ENCODE measurements at regions not wholly inside any gene's neighbourhood (a gene's known extent, or its start where the extent isn't known, plus 50 kb on each side); places are given as distances from the start of the nearest gene placed in this dataset.

DNA sequence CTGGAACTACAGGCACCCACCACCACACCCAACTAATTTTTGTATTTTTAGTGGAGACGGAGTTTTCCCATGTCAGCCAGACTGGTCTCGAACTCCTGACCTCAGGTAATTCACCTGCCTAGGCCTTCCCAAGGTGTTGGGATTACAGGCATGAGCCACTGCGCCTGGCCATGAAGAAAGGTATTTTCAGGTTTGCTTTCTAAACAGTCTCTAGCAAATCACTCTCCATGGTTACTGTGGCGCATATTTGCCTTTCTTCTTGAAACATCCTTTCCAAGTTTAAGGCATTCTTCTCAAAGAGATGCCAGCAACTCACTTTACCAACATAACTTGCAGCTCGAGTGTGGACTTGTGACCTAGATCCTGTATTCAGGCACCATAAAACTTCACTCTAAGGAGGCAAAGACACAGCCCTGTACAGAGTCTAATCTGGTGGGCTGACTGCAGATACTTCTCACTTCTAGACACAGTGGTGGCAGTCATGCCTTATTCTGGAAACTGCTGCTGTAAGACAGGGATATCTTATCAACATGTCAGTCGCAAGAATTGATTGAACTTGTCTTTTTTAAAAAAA, 461.4 kb upstream of the TSHZ3 start:
- FAIRE-seq (no peak), DNase-seq (ENCODE audit: low read depth in 1 of 2, low spot score in 2 of 2) (no peak)
- Histone ChIP-seq H3K18ac (ENCODE audit: extremely low read depth, low read length) (no peak overlapping the region), H2AFZ (ENCODE audit: low read length) (no peak overlapping the region; the same call in 1 of the 2 replicates), H3K4me1 (replicated peaks in 1 of 4; ENCODE audit: control insufficient read depth in 3 of 4, insufficient read depth in 4 of 4, low read length in 3 of 4) (peaks cover 0 to 2% (median 0%) of the 10 kb centered on the region in 4 experiments; a peak in 1 of 7 replicates), H3K9ac (replicated peaks in 1 of 4; ENCODE audit: extremely low read depth in 1 of 4, low read depth in 3 of 4, low read length in 3 of 4) (no peak overlapping the region), H2BK15ac (ENCODE audit: low read length) (no peak overlapping the region), H2AK5ac (ENCODE audit: low read depth, low read length) (no peak overlapping the region), H4K5ac (ENCODE audit: insufficient read length, low read depth, low read length) (no peak overlapping the region), H3K27me3 (replicated peaks in 1 of 4; ENCODE audit: control insufficient read depth in 3 of 4, extremely low read depth in 1 of 4, insufficient read depth in 3 of 4, low read length in 3 of 4) (no peaks in the 10 kb centered on the region), H2BK12ac (ENCODE audit: low read depth, low read length) (no peak overlapping the region), H3K79me1 (ENCODE audit: low read depth, low read length) (no peaks in the 10 kb centered on the region), H4K20me1 (replicated peaks in 1 of 2; ENCODE audit: control insufficient read depth in 1 of 2, insufficient read depth in 2 of 2, low read length in 2 of 2) (no peaks in the 10 kb centered on the region), H4K8ac (ENCODE audit: extremely low read depth, insufficient read depth, low read length) (no peak overlapping the region), H3K4me3 (ENCODE audit: extremely low read depth in 1 of 4, insufficient read depth in 2 of 4, low read depth in 3 of 4, low read length in 4 of 4) (no peak overlapping the region), H3K4me2 (ENCODE audit: insufficient read depth in 1 of 2, low read depth in 2 of 2, low read length in 2 of 2) (no peak overlapping the region), H2BK120ac (replicated peaks; ENCODE audit: low read depth, low read length) (no peak overlapping the region), H3K36me3 (ENCODE audit: control insufficient read depth in 2 of 4, insufficient read depth in 4 of 4, low read length in 3 of 4) (no peaks in the 10 kb centered on the region), H2BK5ac (ENCODE audit: low read depth, low read length) (no peak overlapping the region), H3K27ac (ENCODE audit: low read depth, low read length) (no peak overlapping the region), H3K14ac (ENCODE audit: insufficient read length) (no peak overlapping the region), H3K23me2 (ENCODE audit: low read depth, low read length) (no peaks in the 10 kb centered on the region), H3K9me3 (ENCODE audit: insufficient read depth in 2 of 2, low read depth in 1 of 2, low read length in 1 of 2) (no peaks in the 10 kb centered on the region), H2BK20ac (ENCODE audit: low read length) (no peak overlapping the region), H3K79me2 (ENCODE audit: control insufficient read depth in 1 of 2, insufficient read depth in 2 of 2, low read length in 2 of 2) (no peaks in the 10 kb centered on the region), H3K56ac (replicated peaks; ENCODE audit: insufficient read length, low read depth, low read length) (no peak overlapping the region), H4K91ac (replicated peaks; ENCODE audit: insufficient read length, low read length) (no peak overlapping the region), H3K23ac (ENCODE audit: insufficient read length) (no peak overlapping the region), H3K4ac (replicated peaks; ENCODE audit: insufficient read length, low read depth, low read length) (no peak overlapping the region)
- ChIA-PET POLR2A (ENCODE audit: partially characterized antibody) (no interaction called here), CTCF (ENCODE audit: partially characterized antibody) (no interaction called here)
- 81% methylated on average over 6 of the region's 6 CpGs; no CpG with 5 or more reads in 1 of the 2 experiments for WGBS, 2 experiments (ENCODE audit: extremely low coverage in 1 of 2, insufficient coverage in 1 of 2, insufficient read length in 1 of 2, insufficient replicate concordance in 2 of 2, low coverage in 1 of 2, low lambda C conversion rate in 2 of 2, missing lambda C conversion rate in 1 of 2)
- no peak for TF ChIP-seq TCF12 (IDR thresholded peaks at IDR 0.05; ENCODE audit: low read depth, low read length)
